ENCODE measurements at regions not wholly inside any gene's neighbourhood (a gene's known extent, or its start where the extent isn't known, plus 50 kb on each side); places are given as distances from the start of the nearest gene placed in this dataset.
"Not testable (repeated sequence)": the region's sequence is repeated elsewhere in the genome, so short reads cannot be mapped to it uniquely, and the experiment has no call there.

- DNase-seq (ENCODE audit: low spot score): no peak
Measured at GRCh38 chr1:22196041-22196440, 53.1 kb upstream of the WNT4 start.

- no peak for DNase-seq (ENCODE audit: low spot score)
Measured at GRCh38 chr1:22196641-22197040, 53.7 kb upstream of the WNT4 start.

GRCh38 chr1:22197644-22198043 is 54.7 kb upstream of the WNT4 start:
- DNase-seq (ENCODE audit: low spot score): no peak

GRCh38 chr1:22201023-22201422 is 58.1 kb upstream of the WNT4 start:
- DNase-seq (ENCODE audit: low spot score): no peak

- DNase-seq (ENCODE audit: low spot score): no peak
Measured at GRCh38 chr1:22203335-22203734, 60.4 kb upstream of the WNT4 start.

- DNase-seq (ENCODE audit: low spot score): no peak
Measured at GRCh38 chr1:22204057-22204840, 61.4 kb upstream of the WNT4 start.

GRCh38 chr1:22204989-22205913 is 62.4 kb upstream of the WNT4 start:
- DNase-seq (ENCODE audit: low spot score): no peak

GRCh38 chr1:22206551-22207125 is 63.7 kb upstream of the WNT4 start:
- DNase-seq (ENCODE audit: low spot score): no peak

GRCh38 chr1:22207511-22208267 is 64.8 kb upstream of the WNT4 start:
- DNase-seq (ENCODE audit: low spot score): no peak

GRCh38 chr1:22208268-22208972 is 65.5 kb upstream of the WNT4 start:
- DNase-seq (ENCODE audit: low spot score): no peak

GRCh38 chr1:22208973-22209378 is 66.1 kb upstream of the WNT4 start:
- no peak for DNase-seq (ENCODE audit: low spot score)

- no peak for DNase-seq (ENCODE audit: low spot score)
Measured at GRCh38 chr1:22210176-22210575, 67.3 kb upstream of the WNT4 start.

- no peak for DNase-seq (ENCODE audit: low spot score)
Measured at GRCh38 chr1:22210636-22211035, 67.7 kb upstream of the WNT4 start.

GRCh38 chr1:22211459-22211858 is 68.6 kb upstream of the WNT4 start:
- DNase-seq (ENCODE audit: low spot score): not testable (repeated sequence)

- DNase-seq (ENCODE audit: low spot score): no peak
Measured at GRCh38 chr1:22212400-22213233, 69.7 kb upstream of the WNT4 start.

GRCh38 chr1:22216210-22216883 is 73.5 kb upstream of the WNT4 start:
- DNase-seq (ENCODE audit: low spot score): no peak

- DNase-seq (ENCODE audit: low spot score): no peak
Measured at GRCh38 chr1:22216966-22217365, 74.1 kb upstream of the WNT4 start.

GRCh38 chr1:22217811-22218460 is 75.0 kb upstream of the WNT4 start:
- DNase-seq (ENCODE audit: low spot score): no peak

GRCh38 chr1:22218618-22219250 is 75.8 kb upstream of the WNT4 start:
- no peak for DNase-seq (ENCODE audit: low spot score)
